Heart right ventricle (tissue), 16 donors: ENCODE measurements at regions not wholly inside any gene's neighbourhood (a gene's known extent, or its start where the extent isn't known, plus 50 kb on each side); places are given as distances from the start of the nearest gene placed in this dataset.

Source experiments
- ATAC-seq, 8 donors: fragments of 200-7000 bp; cut with Tn5 transposase; one replicate each; pipeline ENCODE4 v1.9.1; 2020; ENCODE audit warnings: mild to moderate bottlenecking in 8 of 8, moderate library complexity in 8 of 8, moderate number of reproducible peaks in 1 of 8
- DNase-seq, 2 donors: peaks; one replicate each; pipeline ENCODE4 v3.0.0-alpha.2; 2020
- H3K27ac ChIP-seq, 10 donors: fragments of 200-600 bp; sonication (generic) in 2 of 10; one replicate each; pipeline versions ENCODE4 v1.5.0 to v1.8.0; 2020 to 2022; ENCODE audit warnings: mild to moderate bottlenecking in 3 of 10
- H3K27me3 ChIP-seq, 7 donors: fragments of 200-600 bp; one replicate each; pipeline ENCODE4 v1.8.0; 2021 to 2022; ENCODE audit warnings: mild to moderate bottlenecking in 2 of 7
- H3K36me3 ChIP-seq, 9 donors: fragments of 200-600 bp; sonication (generic) in 1 of 9; one replicate each; pipeline versions ENCODE4 v1.5.0 to v1.8.0; 2020 to 2022; ENCODE audit warnings: mild to moderate bottlenecking in 2 of 9
- H3K4me1 ChIP-seq, 9 donors: fragments of 200-600 bp; sonication (generic) in 1 of 9; one replicate each; pipeline versions ENCODE4 v1.5.0 to v1.8.0; 2020 to 2022; ENCODE audit warnings: mild to moderate bottlenecking in 4 of 9
- H3K4me3 ChIP-seq, 10 donors: fragments of 200-600 bp; sonication (generic) in 2 of 10; one replicate each; pipeline versions ENCODE4 v1.5.0 to v1.8.0; 2020 to 2022; ENCODE audit warnings: mild to moderate bottlenecking in 7 of 10, moderate library complexity in 2 of 10
- H3K9me3 ChIP-seq, 11 donors: fragments of 200-600 bp in 10 of 11; sonication (generic) in 2 of 11; one replicate each; pipeline versions ENCODE4 v1.5.0 to v1.8.0; 2013 to 2022; ENCODE audit warnings: mild to moderate bottlenecking in 2 of 11, control low read depth in 1 of 11, moderate library complexity in 1 of 11
- WGBS, 2 donors: extraction: QIAGEN DNeasy Blood & Tissue Kit; methylation state at CpG; one replicate each; pipeline ENCODE4 v1.1.7; 2013; ENCODE audit warnings: inconsistent platforms in 1 of 2; 5-methylcytosine and 5-hydroxymethylcytosine counted together
- intact Hi-C, 10 donors: fragments of 100-400 bp; cut with DNase I; formaldehyde crosslinking; loops; one replicate each; pipeline versions ENCODE4 v1.11.1 to v1.14.2; 2022
- TF ChIP-seq, protein P1 (sequence below), 9 donors: fragments of 200-600 bp; sonication (generic) in 2 of 9; IDR thresholded peaks; one replicate each; pipeline versions ENCODE4 v1.5.0 to v1.8.0; 2021 to 2022; ENCODE audit warnings: antibody characterized with exemption in 9 of 9, mild to moderate bottlenecking in 5 of 9, moderate library complexity in 1 of 9
- donor health status: Arrhythmogenic right ventricular cardiomyopathy.
- donor health status: ischemic (EF 13 %, LVEDD 7.1; RV severe dilation, severe dysfunction).
- donor health status: healthy with polysubstance abuse.
- donor health status: DM: no; HTN: yes; CAD: no.
- donor health status: DM: no; HTN: no; CAD: no.
- donor health status: ischemic (EF 25% LVEDD 6.9; RV normal size, moderate dysfunction).
- donor health status: ischemic (EF 25% LVEDD 5.7; RV mildly dilated, moderate dysfunction).
- donor health status: healthy.
- donor health status: DM: yes; HTN: yes; CAD: no.
- donor health status: Ischemic cardiomyopathy.
- donor health status: ischemic (EF 35%, LVEDD 5.7; RV mildly dilated, moderate dysfunction).
- donor health status: nonischemic (EF 11% LVEDD 7.7; RV severe dilation, severe dysfunction).
- donor health status: DM: yes; HTN: yes; CAD: no.
- donor health status: PGD.
- donor health status: ischemic (EF 29% LVEDD 5.4; RV normal size, mild dysfunction).
- donor health status: nonischemic (EF 23%, LVEDD 6.1; RV moderate dilation, normal function).

DNA sequence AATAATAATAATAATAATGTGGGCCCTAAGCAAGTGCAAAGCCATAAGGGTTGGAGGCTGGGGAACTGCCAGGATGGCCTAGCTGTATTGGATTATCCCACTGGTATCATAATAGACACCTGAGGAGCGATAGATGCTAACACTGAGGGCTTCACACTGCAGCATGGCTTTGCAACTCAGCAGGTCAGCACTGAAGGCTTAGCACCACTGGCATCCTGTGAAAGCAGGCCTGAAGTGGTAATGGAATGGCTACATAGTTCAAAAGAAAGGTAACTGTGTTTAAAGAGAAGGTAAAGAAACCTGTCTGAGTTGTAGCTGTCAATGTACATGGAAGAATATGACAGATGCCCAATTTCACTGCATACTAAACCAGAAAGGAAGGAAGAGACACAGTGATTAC is 359.0 kb downstream of the OSTF1 start:
- Histone ChIP-seq H3K27me3 (no peaks in the 10 kb centered on the region), H3K27ac (peak overlapping the region in 1 of 10 donors; percentile 43), H3K4me3 (no peak overlapping the region), H3K9me3 (peaks cover 0 to 4% (median 0%) of the 10 kb centered on the region in 11 donors), H3K36me3 (no peaks in the 10 kb centered on the region), H3K4me1 (peaks cover 7 to 43% (median 20%) of the 10 kb centered on the region in 9 donors)
- intact Hi-C loops: no loop called here
- no peak for DNase-seq
- TF ChIP-seq, protein P1, sequence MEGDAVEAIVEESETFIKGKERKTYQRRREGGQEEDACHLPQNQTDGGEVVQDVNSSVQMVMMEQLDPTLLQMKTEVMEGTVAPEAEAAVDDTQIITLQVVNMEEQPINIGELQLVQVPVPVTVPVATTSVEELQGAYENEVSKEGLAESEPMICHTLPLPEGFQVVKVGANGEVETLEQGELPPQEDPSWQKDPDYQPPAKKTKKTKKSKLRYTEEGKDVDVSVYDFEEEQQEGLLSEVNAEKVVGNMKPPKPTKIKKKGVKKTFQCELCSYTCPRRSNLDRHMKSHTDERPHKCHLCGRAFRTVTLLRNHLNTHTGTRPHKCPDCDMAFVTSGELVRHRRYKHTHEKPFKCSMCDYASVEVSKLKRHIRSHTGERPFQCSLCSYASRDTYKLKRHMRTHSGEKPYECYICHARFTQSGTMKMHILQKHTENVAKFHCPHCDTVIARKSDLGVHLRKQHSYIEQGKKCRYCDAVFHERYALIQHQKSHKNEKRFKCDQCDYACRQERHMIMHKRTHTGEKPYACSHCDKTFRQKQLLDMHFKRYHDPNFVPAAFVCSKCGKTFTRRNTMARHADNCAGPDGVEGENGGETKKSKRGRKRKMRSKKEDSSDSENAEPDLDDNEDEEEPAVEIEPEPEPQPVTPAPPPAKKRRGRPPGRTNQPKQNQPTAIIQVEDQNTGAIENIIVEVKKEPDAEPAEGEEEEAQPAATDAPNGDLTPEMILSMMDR (IDR thresholded peaks at IDR 0.05): no peak
- 96 to 97% methylated on average over 1 of the region's 1 CpG for WGBS, 2 donors
- ATAC-seq: no peak

DNA sequence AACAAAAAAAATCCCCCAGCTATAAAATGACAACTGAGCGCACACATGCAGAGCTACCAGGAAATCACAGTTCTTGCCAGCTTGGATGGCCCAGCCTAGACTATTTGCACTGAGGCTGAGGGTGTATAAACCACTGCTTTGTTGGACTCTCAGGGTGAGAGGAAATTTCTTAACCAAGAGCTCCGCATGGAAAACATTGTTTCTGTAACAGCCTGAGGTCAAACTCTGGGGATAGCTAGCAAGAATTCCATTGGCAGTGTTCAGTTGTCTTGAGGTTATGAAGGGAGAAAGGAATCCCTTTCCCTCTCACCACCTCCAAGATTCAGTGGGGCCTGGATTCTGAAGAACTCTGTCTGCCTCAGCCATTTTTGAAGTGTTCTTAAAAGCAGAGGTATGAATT is 360.0 kb downstream of the OSTF1 start:
- Histone ChIP-seq H3K4me1 (peaks cover 7 to 53% (median 25%) of the 10 kb centered on the region in 9 donors), H3K36me3 (no peaks in the 10 kb centered on the region), H3K27me3 (no peaks in the 10 kb centered on the region), H3K4me3 (no peak overlapping the region), H3K27ac (peak overlapping the region in 6 of 10 donors; percentile 4 to 43 (median 24)), H3K9me3 (no peaks in the 10 kb centered on the region)
- ATAC-seq: peak; percentile 32 to 76 (median 50)
- 56 to 61% methylated on average over 2 of the region's 2 CpGs for WGBS, 2 donors
- TF ChIP-seq, protein P1 (IDR thresholded peaks at IDR 0.05): no peak
- intact Hi-C loops: no loop called here
- DNase-seq: no peak

DNA sequence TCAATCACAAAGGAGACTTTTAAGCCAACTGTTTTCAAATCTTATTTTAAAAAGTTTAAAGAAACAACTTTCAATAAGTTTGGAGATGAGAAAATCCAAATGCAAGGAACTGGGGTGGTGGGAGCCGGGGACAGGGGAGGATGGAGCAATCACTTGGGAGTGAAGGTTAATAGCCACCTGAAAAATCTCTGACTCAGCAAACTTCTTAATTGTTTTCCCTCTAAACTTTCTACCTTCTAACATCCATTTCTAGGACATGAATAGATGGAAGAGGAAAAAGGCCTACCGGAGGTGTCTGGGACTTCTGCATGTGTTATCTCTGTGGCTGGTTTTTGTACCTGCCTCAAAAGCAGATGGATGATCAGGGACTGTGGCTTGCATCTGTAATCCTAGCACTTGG is 360.6 kb downstream of the OSTF1 start:
- ATAC-seq: no peak
- Histone ChIP-seq H3K27me3 (no peaks in the 10 kb centered on the region), H3K9me3 (no peaks in the 10 kb centered on the region), H3K36me3 (no peaks in the 10 kb centered on the region), H3K4me3 (no peak overlapping the region), H3K27ac (peak overlapping the region in 2 of 10 donors; percentile 31 to 43), H3K4me1 (peaks cover 7 to 53% (median 25%) of the 10 kb centered on the region in 9 donors)
- 90 to 96% methylated on average over 2 of the region's 2 CpGs for WGBS, 2 donors
- no peak for DNase-seq
- intact Hi-C loops: no loop called here
- TF ChIP-seq, protein P1 (IDR thresholded peaks at IDR 0.05): no peak

DNA sequence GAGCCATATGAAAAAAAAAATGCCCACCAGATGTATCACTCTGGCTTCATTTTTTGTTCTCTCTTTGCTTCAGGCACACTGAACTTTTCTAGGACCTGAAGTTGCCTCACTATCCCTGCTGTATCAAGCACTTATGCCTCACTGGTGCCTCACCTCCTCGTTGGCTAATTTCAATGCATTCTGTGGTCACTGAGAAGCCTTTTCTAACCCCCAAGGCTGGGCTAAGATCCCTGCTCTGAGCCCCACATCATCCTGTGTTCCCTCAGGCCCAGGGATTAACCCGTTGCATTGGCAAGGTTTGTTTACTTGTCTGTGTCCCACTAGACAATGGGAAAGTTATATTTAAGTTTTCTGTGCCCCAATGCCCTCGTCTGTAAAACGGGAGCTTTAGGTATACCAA is 362.7 kb downstream of the OSTF1 start:
- TF ChIP-seq, protein P1 (IDR thresholded peaks at IDR 0.05): no peak
- Histone ChIP-seq H3K36me3 (no peaks in the 10 kb centered on the region), H3K4me1 (peaks cover 7 to 57% (median 25%) of the 10 kb centered on the region in 9 donors), H3K27me3 (no peaks in the 10 kb centered on the region), H3K27ac (no peak overlapping the region), H3K4me3 (no peak overlapping the region), H3K9me3 (no peaks in the 10 kb centered on the region)
- WGBS, 2 donors: 44 to 50% methylated on average over 4 of the region's 4 CpGs
- intact Hi-C loops: loop anchor here in 1 of 10 donors (10.0 kb wide), 1 partner anchor 116 kb away; no protein-coding TSS in a partner anchor
- DNase-seq: no peak
- ATAC-seq: peak in 1 of 8 donors; percentile 6
